Activated T-helper 1 cell treated with Interleukin-2 at 50 U/mL for 16 hours (primary cell): ENCODE measurements at regions not wholly inside any gene's neighbourhood (a gene's known extent, or its start where the extent isn't known, plus 50 kb on each side); places are given as distances from the start of the nearest gene placed in this dataset.
"Not testable (repeated sequence)": the region's sequence is repeated elsewhere in the genome, so short reads cannot be mapped to it uniquely, and the experiment has no call there.

Experiments
- DNase-seq: peaks from one replicate; pipeline ENCODE4 v3.0.0-alpha.2; 2020; ENCODE audit warnings: low read depth

DNA sequence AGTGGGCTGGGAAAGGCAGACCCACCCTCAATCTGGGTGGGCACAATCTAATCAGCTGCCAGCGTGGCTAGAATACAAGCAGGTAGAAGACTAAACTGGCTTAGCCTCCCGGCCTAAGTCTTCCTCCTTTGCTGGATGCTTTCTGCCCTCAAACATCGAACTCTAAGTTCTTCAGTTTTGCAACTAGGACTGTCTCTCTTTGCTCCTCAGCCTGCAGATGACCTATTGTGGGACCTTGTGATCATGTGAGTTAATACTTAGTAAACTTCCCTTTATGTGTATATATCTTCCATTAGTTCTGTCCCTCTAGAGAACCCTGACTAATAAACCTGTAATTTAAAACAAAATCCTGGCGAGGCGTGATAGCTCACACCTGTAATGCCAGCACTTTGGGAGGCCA lies 51.8 kb upstream of the SLC39A8 start:
- not testable (repeated sequence) for DNase-seq

DNA sequence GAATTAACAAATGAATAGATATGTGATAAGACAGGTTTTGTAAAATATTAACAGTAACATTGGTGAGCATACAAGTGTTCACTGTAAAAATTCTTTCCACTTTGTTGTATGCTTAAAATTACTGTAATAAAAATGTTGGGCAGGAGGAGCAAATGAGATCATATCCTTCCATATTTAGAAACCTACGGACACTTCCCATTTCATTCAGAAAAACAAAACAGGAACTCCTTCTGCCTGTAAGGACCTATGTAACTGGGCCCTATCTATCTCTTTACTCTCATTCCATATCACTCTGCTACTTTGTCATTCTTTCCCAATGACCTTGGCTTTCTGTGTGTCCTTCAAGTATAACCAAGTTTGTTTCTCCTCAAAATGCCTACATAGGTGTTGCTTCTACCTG lies 53.7 kb upstream of the SLC39A8 start:
- no peak for DNase-seq

DNA sequence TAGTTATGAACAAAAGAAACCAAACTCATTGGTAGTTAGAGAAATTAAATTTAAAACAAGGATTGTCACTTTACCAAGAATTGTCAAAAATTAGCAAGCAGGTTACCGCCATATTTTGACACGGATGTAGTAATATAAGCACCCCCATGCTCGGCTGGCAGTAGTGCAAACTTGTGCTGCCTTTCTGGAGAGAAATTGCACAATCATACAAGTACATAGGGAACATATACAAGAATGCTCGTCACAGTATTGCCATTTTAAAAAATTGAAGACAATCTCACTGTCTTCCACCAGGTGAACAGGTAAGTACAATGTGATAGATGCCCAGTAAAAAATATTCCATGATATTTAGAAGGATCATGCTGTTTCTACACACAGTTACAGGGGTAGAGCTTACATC lies 55.6 kb upstream of the SLC39A8 start:
- DNase-seq = no peak

GRCh38 chr4:102402223-102402622 lies 56.9 kb upstream of the SLC39A8 start:
- no peak for DNase-seq

- DNase-seq = no peak
Measured at GRCh38 chr4:102403116-102403515, 57.8 kb upstream of the SLC39A8 start.

GRCh38 chr4:102404431-102404969 lies 59.2 kb upstream of the SLC39A8 start:
- DNase-seq = no peak

GRCh38 chr4:102405821-102406401 lies 60.6 kb upstream of the SLC39A8 start:
- DNase-seq = no peak

DNA sequence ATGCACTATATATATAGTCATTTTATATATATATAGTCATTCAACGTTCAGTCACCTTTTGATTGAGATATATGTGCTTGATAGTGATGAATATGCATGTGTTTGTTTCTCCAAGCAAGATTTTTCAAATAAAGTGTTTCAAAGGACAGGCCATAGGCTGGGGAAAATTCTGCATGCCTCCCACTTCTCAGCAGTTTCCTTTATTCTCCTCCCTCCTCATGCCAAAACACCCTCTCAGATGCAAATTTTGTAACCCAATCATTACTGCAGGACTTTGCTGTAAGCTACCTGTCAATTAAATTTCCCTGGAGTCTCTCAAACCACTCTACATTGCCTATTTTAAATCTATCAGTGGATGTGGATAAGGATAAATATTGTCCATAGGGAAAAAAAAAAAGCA lies 65.6 kb upstream of the SLC39A8 start:
- DNase-seq = not testable (repeated sequence)

DNA sequence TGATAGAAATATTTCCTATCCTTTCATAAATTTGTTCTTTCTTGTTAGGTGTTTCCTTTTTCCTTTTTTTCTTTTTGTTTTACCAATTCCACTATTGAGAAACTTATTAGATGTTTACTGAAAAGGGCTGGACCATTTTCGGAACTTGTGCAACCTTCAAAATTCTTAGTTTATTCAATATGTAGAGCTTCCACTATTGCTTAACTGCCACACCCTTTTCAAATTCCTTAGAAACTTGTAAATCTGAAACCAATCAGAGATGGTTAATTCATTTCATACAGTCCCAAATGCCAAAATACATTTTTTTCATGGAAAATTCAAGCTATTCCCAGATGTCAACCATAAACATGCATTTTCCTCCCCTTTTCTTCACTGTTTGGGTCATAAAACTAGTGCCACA lies 66.1 kb upstream of the SLC39A8 start:
- DNase-seq = no peak

DNA sequence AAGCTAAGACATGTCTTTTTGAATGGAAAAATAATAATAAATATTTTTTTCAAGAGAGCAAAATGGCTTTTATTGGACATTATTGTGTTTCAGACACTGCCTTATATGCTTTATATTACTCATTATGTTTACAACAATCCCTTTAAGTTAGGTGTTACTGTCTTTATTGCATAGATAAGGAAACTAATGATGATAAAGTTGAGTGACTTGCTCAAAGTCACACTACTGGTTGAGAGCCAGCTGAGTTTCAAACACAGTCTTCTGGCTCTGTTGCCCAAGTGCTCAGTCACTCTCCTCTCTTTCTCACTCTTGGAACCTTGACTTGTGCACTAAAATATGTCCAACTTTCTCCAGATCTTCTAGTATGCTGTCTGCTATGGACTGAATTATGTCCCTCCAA lies 71.5 kb upstream of the SLC39A8 start:
- DNase-seq = no peak

DNA sequence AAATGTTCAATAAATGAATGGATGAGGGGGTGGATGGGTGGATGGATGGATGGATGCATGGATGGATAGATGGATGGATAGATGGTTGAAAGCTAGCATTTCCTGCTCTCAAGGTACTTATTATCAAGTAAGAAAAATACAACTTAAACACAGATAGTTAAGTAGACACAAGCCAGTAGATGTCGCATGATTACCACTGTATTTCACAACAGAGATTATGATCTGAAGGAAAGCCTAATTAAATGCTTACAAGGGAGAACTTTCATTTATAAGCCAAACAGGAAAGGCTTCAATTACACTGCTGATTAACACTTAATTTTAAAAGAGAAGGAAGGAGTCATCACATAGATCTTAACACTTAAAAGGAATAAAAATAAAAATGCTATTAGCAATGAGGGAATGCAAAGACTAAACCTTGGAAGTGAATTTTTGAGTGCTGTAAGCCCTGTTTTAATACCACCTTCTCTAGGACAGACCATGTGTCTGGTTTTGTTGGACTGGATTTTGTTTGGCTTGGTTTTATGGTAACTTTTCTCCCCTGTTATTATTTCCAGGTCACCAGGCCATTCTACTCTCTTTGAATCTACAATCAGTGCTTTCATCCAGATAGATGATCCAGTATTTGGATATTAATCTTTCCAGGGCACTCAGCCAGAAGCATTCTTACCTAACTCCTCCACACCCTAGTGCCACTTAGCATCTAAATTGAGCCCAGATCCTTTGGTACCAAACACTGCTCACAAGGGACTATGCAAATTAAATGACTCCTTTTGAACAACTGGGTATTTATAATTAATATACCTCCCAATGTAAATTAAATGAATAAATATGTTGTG lies 75.5 kb upstream of the SLC39A8 start:
- DNase-seq = no peak

- no peak for DNase-seq
Measured at GRCh38 chr4:102422843-102423242, 77.6 kb upstream of the SLC39A8 start.

DNA sequence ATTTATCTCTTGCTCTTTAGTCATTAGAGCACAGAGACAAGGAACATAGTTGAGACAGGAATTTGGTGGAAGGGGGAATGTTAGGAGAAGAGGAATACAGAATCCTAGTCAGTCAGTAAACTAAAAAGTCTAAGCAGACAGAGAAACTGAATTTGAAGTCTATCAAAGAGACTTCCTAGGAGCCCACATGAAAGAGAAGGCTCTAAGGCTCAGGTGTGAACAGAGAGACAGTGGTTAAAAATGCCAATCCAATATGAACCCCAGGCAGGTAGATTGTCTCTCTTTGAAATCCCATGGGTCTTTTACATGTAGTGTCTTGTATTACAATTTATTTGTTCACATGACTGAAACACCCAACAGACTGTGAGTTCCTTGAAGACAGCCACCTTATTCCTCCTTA lies 77.8 kb upstream of the NFKB1 start:
- no peak for DNase-seq

DNA sequence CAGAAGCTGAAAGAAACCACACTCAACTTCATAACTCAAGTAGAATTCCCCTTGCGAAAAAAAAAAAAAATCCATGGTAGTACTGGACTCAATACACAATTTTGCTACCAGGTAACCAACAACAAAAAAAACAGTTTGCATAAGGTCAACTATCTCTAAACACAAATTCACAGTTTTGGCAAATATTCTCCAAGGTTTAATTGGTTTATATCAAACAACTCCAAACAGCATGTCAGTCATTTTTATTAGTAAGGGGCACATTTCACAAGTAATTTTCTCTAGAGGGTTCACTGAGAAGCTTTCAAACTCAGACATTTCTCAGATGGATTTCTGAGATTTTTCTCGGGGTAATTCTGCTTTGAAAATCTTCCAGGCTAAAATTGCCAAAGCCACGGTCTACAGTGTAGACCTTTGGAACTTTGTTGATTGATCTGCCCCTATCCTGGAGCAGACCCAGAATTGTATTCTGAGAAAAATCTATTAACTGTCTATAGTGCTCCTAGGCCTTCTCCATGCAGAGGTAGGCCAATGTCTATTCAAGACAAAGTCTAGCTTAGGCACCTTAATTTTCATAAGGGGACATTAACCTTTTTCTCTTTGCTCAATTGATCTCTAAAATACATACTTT lies 73.7 kb upstream of the NFKB1 start:
- DNase-seq = no peak

DNA sequence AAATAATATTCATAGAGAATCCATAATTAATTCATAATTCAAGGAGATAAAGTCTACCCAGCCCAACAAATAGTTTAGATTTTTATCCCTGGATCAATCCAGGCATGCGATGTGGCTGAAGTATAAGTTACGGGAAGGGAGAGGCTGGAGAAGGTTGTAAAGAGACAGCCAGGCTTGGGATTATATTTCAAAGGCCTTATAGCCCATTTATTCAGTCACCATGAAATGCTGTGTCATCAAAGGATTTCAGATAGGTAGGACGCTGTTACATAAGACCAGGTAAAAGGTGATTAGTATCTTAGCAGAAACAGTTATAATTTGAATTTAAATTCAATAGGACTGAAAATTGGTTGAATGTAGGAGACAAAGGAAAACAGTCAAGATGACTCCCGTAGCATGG lies 73.0 kb upstream of the NFKB1 start:
- DNase-seq = no peak

DNA sequence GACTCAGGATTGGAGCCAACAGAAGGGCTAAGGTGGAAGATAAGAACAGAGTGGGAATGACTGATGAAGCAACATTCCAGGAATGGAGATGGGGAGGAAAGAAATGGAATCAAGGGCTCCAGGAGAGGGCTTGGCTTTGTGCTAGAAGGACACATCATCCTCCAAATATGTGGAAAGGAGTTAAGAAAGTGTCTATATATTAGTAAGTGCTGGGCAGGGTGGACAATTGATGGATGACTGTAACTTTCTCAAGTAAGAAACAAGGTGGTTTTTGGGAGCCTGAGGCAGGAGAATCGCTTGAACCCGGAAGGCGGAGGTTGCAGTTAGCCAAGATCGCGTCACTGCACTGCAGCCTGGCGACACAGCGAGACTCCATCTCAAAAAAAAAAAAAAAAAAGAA lies 71.6 kb upstream of the NFKB1 start:
- no peak for DNase-seq

DNA sequence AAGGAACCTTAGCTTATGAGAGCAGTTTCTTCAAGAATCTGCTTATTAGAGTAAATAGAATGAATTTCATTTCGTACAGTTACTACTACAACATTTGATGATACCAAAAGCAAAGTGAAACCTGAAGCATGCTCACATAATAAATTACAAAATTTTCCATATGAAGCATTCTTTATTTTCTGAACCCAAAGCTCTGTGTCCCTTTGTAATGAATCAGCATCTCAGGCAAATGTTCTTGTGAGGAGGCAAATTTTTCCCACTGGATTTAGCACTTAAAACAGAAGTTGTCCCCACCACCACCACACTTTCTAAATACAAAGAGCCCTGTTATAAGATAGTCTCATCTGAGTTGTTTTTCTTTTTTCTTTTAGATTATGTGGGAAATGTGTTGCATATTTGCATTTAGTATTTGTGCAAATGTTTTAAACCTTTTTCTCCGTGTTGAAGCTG lies 70.7 kb upstream of the NFKB1 start:
- no peak for DNase-seq

- no peak for DNase-seq
Measured at GRCh38 chr4:102431608-102431961, 69.6 kb upstream of the NFKB1 start.

DNA sequence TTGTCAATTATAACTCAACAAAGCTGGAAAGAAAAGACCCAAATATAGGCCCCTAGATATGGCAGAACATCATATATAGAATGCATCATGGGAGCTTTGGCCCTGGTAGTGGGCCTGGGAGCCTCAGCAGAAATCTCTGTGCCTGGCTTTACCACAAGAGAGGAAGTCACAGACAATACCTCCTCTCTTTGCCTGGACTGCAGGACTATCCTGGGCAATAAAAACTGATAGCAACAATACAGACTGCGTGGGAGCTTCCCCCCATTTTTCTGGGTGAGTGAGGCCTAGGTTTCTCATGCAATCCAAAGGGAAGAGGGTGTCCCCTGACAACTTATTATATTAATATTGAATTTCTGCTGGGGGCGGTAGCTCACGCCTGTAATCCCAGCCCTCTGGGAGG lies 64.0 kb upstream of the NFKB1 start:
- no peak for DNase-seq

GRCh38 chr4:102438396-102439235 lies 62.5 kb upstream of the NFKB1 start:
- no peak for DNase-seq

DNA sequence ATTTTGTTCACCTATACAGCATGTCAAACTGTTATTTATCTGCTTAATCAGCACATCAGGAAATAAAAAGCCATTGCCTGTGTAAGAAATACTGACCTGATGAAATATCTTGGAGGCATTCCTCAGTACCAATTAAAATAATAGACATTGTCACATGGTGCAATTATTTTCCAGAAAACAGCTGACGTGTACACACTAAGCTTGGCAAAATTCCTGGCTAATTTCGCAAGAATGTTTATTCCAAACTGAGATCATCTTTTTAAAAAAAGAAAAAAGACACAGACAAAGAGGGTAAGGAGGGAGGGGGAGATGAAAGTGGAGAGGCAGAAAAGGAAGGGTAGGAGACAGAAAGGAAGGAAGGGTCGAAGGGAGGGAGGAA lies 61.9 kb upstream of the NFKB1 start:
- DNase-seq = no peak

DNA sequence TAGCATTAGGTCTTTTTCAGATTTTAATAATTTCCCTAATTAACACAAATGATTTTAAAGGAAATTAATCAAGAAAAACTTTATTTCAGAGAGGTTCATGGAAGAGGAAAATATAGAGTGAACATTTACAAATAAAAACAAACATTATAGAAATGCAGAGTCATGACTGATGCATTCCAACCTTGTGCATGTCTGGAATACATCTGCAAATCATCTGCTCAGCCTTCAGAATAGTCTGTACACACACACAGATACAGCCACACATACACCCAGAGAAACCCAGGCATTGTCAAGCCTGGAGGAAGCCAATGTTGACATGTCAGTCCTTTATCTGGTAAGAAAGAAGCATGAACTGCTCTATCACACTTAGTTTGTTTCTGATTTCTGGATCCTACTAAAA lies 61.3 kb upstream of the NFKB1 start:
- no peak for DNase-seq
